NCI-H524 (cell line): ENCODE measurements at regions not wholly inside any gene's neighbourhood (a gene's known extent, or its start where the extent isn't known, plus 50 kb on each side); places are given as distances from the start of the nearest gene placed in this dataset.
"Not testable (repeated sequence)": the region's sequence is repeated elsewhere in the genome, so short reads cannot be mapped to it uniquely, and the experiment has no call there.

ENCODE experiments used
- DNase-seq, 2 experiments: peaks; one replicate each; lab custom pipeline; 2025; lab: John Stamatoyannopoulos, UW

- DNase-seq = no peak
Measured at GRCh38 chr10:32141018-32141807, 85.0 kb upstream of the KIF5B start.

- DNase-seq = no peak
Measured at GRCh38 chr10:32140403-32140802, 84.2 kb upstream of the KIF5B start.

- no peak for DNase-seq
Measured at GRCh38 chr10:32139223-32140073, 83.2 kb upstream of the KIF5B start.

GRCh38 chr10:32136927-32137326 is 80.7 kb upstream of the KIF5B start:
- peak in 1 of 2 experiments; percentile 6 for DNase-seq

- DNase-seq = not testable (repeated sequence)
Measured at GRCh38 chr10:32135796-32136195, 79.6 kb upstream of the KIF5B start.

- DNase-seq = no peak
Measured at GRCh38 chr10:32132357-32132946, 76.2 kb upstream of the KIF5B start.

- no peak for DNase-seq
Measured at GRCh38 chr10:32131388-32131787, 75.2 kb upstream of the KIF5B start.

- no peak for DNase-seq
Measured at GRCh38 chr10:32130788-32131187, 74.6 kb upstream of the KIF5B start.

- DNase-seq = no peak
Measured at GRCh38 chr10:32125023-32125422, 68.8 kb upstream of the KIF5B start.

- peak; percentile 13 to 68 for DNase-seq
Measured at GRCh38 chr10:32123021-32123420, 66.8 kb upstream of the KIF5B start.

GRCh38 chr10:32121648-32122047 is 65.4 kb upstream of the KIF5B start:
- no peak for DNase-seq

- no peak for DNase-seq
Measured at GRCh38 chr10:32120147-32120546, 63.9 kb upstream of the KIF5B start.

GRCh38 chr10:32114508-32114907 is 58.3 kb upstream of the KIF5B start:
- no peak for DNase-seq

GRCh38 chr10:32112055-32112454 is 55.8 kb upstream of the KIF5B start:
- no peak for DNase-seq

- no peak for DNase-seq
Measured at GRCh38 chr10:32111585-32111984, 55.4 kb upstream of the KIF5B start.

GRCh38 chr10:32110790-32111189 is 54.6 kb upstream of the KIF5B start:
- DNase-seq = no peak

- no peak for DNase-seq
Measured at GRCh38 chr10:32109603-32110002, 53.4 kb upstream of the KIF5B start.
